HG03159 (cell line): ENCODE measurements at regions not wholly inside any gene's neighbourhood (a gene's known extent, or its start where the extent isn't known, plus 50 kb on each side); places are given as distances from the start of the nearest gene placed in this dataset.

Source experiments
- ATAC-seq: cut with Tn5 transposase; IDR thresholded peaks from one replicate; pipeline ENCODE4 v1.9.1; 2021; ENCODE audit warnings: mild to moderate bottlenecking, moderate library complexity; ENCODE audit not compliant: unreplicated experiment

GRCh38 chr14:51442513-51443175, 202.6 kb downstream of the TMX1 start:
- ATAC-seq = no peak

- ATAC-seq = no peak
Measured at GRCh38 chr14:51443195-51444018, 203.4 kb downstream of the TMX1 start.

- ATAC-seq = no peak
Measured at GRCh38 chr14:51444353-51445000, 204.4 kb downstream of the TMX1 start.

GRCh38 chr14:51445001-51445390, 204.9 kb downstream of the TMX1 start:
- no peak for ATAC-seq

- no peak for ATAC-seq
Measured at GRCh38 chr14:51446771-51447170, 204.9 kb upstream of the FRMD6 start.

- ATAC-seq = no peak
Measured at GRCh38 chr14:51447411-51447810, 204.3 kb upstream of the FRMD6 start.

- ATAC-seq = no peak
Measured at GRCh38 chr14:51448831-51449670, 202.7 kb upstream of the FRMD6 start.

- no peak for ATAC-seq
Measured at GRCh38 chr14:51449681-51450080, 202.0 kb upstream of the FRMD6 start.

GRCh38 chr14:51451561-51451960, 200.1 kb upstream of the FRMD6 start:
- no peak for ATAC-seq

- no peak for ATAC-seq
Measured at GRCh38 chr14:51453869-51454268, 197.8 kb upstream of the FRMD6 start.

- no peak for ATAC-seq
Measured at GRCh38 chr14:51454351-51454750, 197.4 kb upstream of the FRMD6 start.

- ATAC-seq = no peak
Measured at GRCh38 chr14:51455041-51455835, 196.5 kb upstream of the FRMD6 start.

- no peak for ATAC-seq
Measured at GRCh38 chr14:51457843-51458562, 193.7 kb upstream of the FRMD6 start.

- ATAC-seq = no peak
Measured at GRCh38 chr14:51458563-51458955, 193.2 kb upstream of the FRMD6 start.

GRCh38 chr14:51460011-51460410, 191.7 kb upstream of the FRMD6 start:
- no peak for ATAC-seq

GRCh38 chr14:51462182-51462581, 189.5 kb upstream of the FRMD6 start:
- no peak for ATAC-seq

- ATAC-seq = no peak
Measured at GRCh38 chr14:51462706-51463105, 189.0 kb upstream of the FRMD6 start.

GRCh38 chr14:51463461-51463860, 188.2 kb upstream of the FRMD6 start:
- no peak for ATAC-seq

- ATAC-seq = no peak
Measured at GRCh38 chr14:51464411-51464810, 187.3 kb upstream of the FRMD6 start.

GRCh38 chr14:51465486-51465885, 186.2 kb upstream of the FRMD6 start:
- ATAC-seq = no peak
